ENCODE measurements at regions not wholly inside any gene's neighbourhood (a gene's known extent, or its start where the extent isn't known, plus 50 kb on each side); places are given as distances from the start of the nearest gene placed in this dataset.

DNA sequence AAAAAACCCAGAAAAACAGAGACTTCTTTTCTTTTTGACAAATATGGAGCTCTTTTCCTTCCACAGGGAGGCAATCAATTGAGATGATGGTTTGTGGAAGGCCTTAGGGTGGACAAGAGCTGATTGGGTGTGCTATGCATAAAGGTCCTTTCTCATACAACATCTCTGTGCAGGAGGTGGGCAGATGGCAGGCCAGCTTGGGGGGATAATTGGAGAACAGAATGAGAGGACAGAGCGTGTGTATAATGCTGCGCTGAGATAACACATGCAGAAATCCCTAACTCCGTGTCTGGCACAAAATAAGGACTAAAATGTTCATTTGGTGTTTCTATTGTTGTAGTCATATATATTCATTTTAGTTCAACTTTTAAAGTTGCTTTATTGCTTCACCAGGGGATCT, 159.0 kb upstream of the MEF2C start:
- no peak overlapping the region for H3K27ac ChIP-seq (ENCODE audit: low read depth in 1 of 2, low read length in 2 of 2)
- intact Hi-C loops (cut with DNase I), result no loop called here
- H3K4me1 ChIP-seq (ENCODE audit: control insufficient read depth in 1 of 2, insufficient read depth in 2 of 2, low read length in 2 of 2), result peaks cover 0 to 4% of the 10 kb centered on the region in 2 donors
- H3K27me3 ChIP-seq (ENCODE audit: control insufficient read depth in 1 of 2, insufficient read depth in 2 of 2, low read length in 1 of 2), result no peaks in the 10 kb centered on the region
- DNase-seq, result no peak
- H3K36me3 ChIP-seq (ENCODE audit: control insufficient read depth in 1 of 2, insufficient read depth in 2 of 2, low read length in 1 of 2), result no peaks in the 10 kb centered on the region
- H3K4me3 ChIP-seq (ENCODE audit: low read length in 2 of 2), result no peak overlapping the region
- H3K9me3 ChIP-seq (ENCODE audit: control insufficient read depth, low read length), result no peaks in the 10 kb centered on the region
- 94 to 95% methylated on average over 3 of the region's 3 CpGs for WGBS, 2 donors
- ATAC-seq (ENCODE audit: low FRiP score), result no peak

GRCh38 chr5:89041249-89041779, 158.3 kb upstream of the MEF2C start:
- DNase-seq (no peak), ATAC-seq (ENCODE audit: low FRiP score) (no peak)
- 90 to 91% methylated on average over 3 of the region's 3 CpGs for WGBS, 2 donors
- Histone ChIP-seq H3K27ac (ENCODE audit: low read depth in 1 of 2, low read length in 2 of 2) (no peak overlapping the region), H3K36me3 (ENCODE audit: control insufficient read depth in 1 of 2, insufficient read depth in 2 of 2, low read length in 1 of 2) (no peaks in the 10 kb centered on the region), H3K4me1 (ENCODE audit: control insufficient read depth in 1 of 2, insufficient read depth in 2 of 2, low read length in 2 of 2) (peaks cover 0 to 4% of the 10 kb centered on the region in 2 donors), H3K9me3 (ENCODE audit: control insufficient read depth, low read length) (no peaks in the 10 kb centered on the region), H3K27me3 (ENCODE audit: control insufficient read depth in 1 of 2, insufficient read depth in 2 of 2, low read length in 1 of 2) (no peaks in the 10 kb centered on the region), H3K4me3 (ENCODE audit: low read length in 2 of 2) (no peak overlapping the region)
- intact Hi-C loops (cut with DNase I), result no loop called here

DNA sequence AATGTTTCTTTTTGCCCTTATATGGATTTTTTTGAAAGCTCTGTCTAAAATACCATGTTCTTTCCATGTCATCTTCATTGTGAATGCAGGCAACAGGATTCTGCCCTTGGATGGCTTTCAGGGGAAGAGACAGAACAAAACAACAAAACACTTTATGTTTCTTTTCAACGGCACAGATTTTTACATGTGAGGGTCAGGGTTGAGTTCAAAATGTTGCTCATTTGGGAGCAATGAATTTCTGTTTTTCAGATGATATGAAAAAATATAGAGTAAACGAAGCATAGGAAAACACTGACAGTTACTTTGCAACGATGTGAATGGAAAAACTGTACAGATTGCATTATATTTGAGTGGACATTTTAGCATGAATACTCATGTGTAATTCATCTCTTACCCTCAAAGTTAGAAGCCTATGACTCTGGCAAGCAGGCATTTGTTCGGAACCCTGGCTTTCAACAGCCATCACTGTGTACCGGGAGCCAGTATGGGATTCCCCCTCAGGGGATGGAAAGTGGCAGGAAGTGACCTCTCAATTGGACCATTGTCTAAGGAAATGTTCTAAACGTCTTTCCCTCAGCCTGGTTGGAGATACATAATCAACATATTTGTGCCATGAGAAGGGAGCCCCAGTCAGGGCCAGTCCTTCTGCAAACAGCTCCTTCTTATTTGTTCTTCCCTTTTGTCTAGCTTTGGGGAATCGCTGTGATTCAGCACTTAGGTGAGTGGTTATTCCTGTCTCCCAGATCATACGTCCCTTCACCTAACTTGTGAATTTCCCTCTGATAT, 153.9 kb upstream of the MEF2C start:
- no peak for DNase-seq
- WGBS, 2 donors, result 66 to 68% methylated on average over 8 of the region's 8 CpGs
- Histone ChIP-seq H3K4me1 (ENCODE audit: control insufficient read depth in 1 of 2, insufficient read depth in 2 of 2, low read length in 2 of 2) (peaks cover 0 to 4% of the 10 kb centered on the region in 2 donors), H3K27ac (ENCODE audit: low read depth in 1 of 2, low read length in 2 of 2) (no peak overlapping the region), H3K4me3 (ENCODE audit: low read length in 2 of 2) (no peak overlapping the region), H3K27me3 (ENCODE audit: control insufficient read depth in 1 of 2, insufficient read depth in 2 of 2, low read length in 1 of 2) (no peaks in the 10 kb centered on the region), H3K9me3 (ENCODE audit: control insufficient read depth, low read length) (no peaks in the 10 kb centered on the region), H3K36me3 (ENCODE audit: control insufficient read depth in 1 of 2, insufficient read depth in 2 of 2, low read length in 1 of 2) (no peaks in the 10 kb centered on the region)
- ATAC-seq (ENCODE audit: low FRiP score), result no peak
- intact Hi-C loops (cut with DNase I), result no loop called here

DNA sequence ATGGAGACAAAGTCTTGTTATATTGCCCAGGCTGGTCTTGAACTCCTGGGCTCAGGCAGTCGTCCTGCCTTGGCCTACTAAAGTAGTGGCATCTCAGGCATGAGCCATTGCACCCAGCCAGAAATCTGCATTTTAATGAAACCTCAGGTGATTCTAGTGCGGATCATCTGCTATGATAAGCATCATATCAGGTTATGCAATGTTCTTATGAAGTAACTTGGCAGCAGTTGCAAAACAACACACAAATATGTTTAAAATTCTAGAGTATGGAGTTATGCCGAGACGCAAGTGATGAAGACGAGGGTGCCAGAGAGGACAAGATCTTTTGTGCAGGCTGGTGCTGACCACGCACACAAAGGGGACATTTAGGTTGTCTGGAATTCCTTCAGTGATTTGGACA, 153.2 kb upstream of the MEF2C start:
- H3K4me3 ChIP-seq (ENCODE audit: low read length in 2 of 2), result no peak overlapping the region
- no peaks in the 10 kb centered on the region for H3K27me3 ChIP-seq (ENCODE audit: control insufficient read depth in 1 of 2, insufficient read depth in 2 of 2, low read length in 1 of 2)
- WGBS, 2 donors, result 85 to 89% methylated on average over 6 of the region's 6 CpGs
- intact Hi-C loops (cut with DNase I), result no loop called here
- H3K9me3 ChIP-seq (ENCODE audit: control insufficient read depth, low read length), result no peaks in the 10 kb centered on the region
- H3K27ac ChIP-seq (ENCODE audit: low read depth in 1 of 2, low read length in 2 of 2), result no peak overlapping the region
- no peak for ATAC-seq (ENCODE audit: low FRiP score)
- H3K36me3 ChIP-seq (ENCODE audit: control insufficient read depth in 1 of 2, insufficient read depth in 2 of 2, low read length in 1 of 2), result no peaks in the 10 kb centered on the region
- H3K4me1 ChIP-seq (ENCODE audit: control insufficient read depth in 1 of 2, insufficient read depth in 2 of 2, low read length in 2 of 2), result peaks cover 0 to 3% of the 10 kb centered on the region in 2 donors
- no peak for DNase-seq

- WGBS, 2 donors, result 56 to 57% methylated on average over 2 of the region's 2 CpGs
- H3K9me3 ChIP-seq (ENCODE audit: control insufficient read depth, low read length), result no peaks in the 10 kb centered on the region
- intact Hi-C loops (cut with DNase I), result no loop called here
- ATAC-seq (ENCODE audit: low FRiP score), result no peak
- no peaks in the 10 kb centered on the region for H3K27me3 ChIP-seq (ENCODE audit: control insufficient read depth in 1 of 2, insufficient read depth in 2 of 2, low read length in 1 of 2)
- H3K4me1 ChIP-seq (ENCODE audit: control insufficient read depth in 1 of 2, insufficient read depth in 2 of 2, low read length in 2 of 2), result no peaks in the 10 kb centered on the region
- H3K27ac ChIP-seq (ENCODE audit: low read depth in 1 of 2, low read length in 2 of 2), result no peak overlapping the region
- DNase-seq, result no peak
- H3K4me3 ChIP-seq (ENCODE audit: low read length in 2 of 2), result no peak overlapping the region
- H3K36me3 ChIP-seq (ENCODE audit: control insufficient read depth in 1 of 2, insufficient read depth in 2 of 2, low read length in 1 of 2), result no peaks in the 10 kb centered on the region
Observed at GRCh38 chr5:89034588-89034987, 151.6 kb upstream of the MEF2C start.

DNA sequence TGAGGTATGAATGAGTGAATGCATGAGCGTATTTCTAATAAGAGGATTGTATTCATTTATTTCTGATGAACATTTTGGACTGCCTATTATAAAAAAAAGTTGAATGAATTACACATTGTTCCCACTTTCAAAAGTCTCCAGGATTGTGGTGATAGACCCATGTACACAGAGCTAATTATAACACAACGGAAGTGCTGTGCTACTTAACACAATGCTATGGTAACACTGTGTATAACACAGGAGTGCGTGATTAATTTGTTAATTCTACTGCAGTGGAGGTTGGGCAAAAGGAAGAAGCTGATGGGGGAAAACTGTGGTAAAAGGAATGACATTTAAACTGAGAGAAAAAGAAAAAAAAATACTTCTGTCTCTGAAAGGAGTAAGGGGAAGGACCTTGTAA, 147.8 kb upstream of the MEF2C start:
- DNase-seq (no peak), ATAC-seq (ENCODE audit: low FRiP score) (no peak)
- Histone ChIP-seq H3K9me3 (ENCODE audit: control insufficient read depth, low read length) (no peaks in the 10 kb centered on the region), H3K36me3 (ENCODE audit: control insufficient read depth in 1 of 2, insufficient read depth in 2 of 2, low read length in 1 of 2) (no peaks in the 10 kb centered on the region), H3K27me3 (ENCODE audit: control insufficient read depth in 1 of 2, insufficient read depth in 2 of 2, low read length in 1 of 2) (no peaks in the 10 kb centered on the region), H3K27ac (ENCODE audit: low read depth in 1 of 2, low read length in 2 of 2) (no peak overlapping the region), H3K4me3 (ENCODE audit: low read length in 2 of 2) (no peak overlapping the region), H3K4me1 (ENCODE audit: control insufficient read depth in 1 of 2, insufficient read depth in 2 of 2, low read length in 2 of 2) (no peaks in the 10 kb centered on the region)
- 90 to 91% methylated on average over 3 of the region's 3 CpGs for WGBS, 2 donors
- intact Hi-C loops (cut with DNase I), result no loop called here

- H3K4me1 ChIP-seq (ENCODE audit: control insufficient read depth in 1 of 2, insufficient read depth in 2 of 2, low read length in 2 of 2), result peaks cover 0 to under 1% of the 10 kb centered on the region in 2 donors
- WGBS, 2 donors, result 96% methylated on average over 2 of the region's 2 CpGs
- H3K9me3 ChIP-seq (ENCODE audit: control insufficient read depth, low read length), result no peaks in the 10 kb centered on the region
- no peak overlapping the region for H3K27ac ChIP-seq (ENCODE audit: low read depth in 1 of 2, low read length in 2 of 2)
- ATAC-seq (ENCODE audit: low FRiP score), result no peak
- no peak for DNase-seq
- no peaks in the 10 kb centered on the region for H3K36me3 ChIP-seq (ENCODE audit: control insufficient read depth in 1 of 2, insufficient read depth in 2 of 2, low read length in 1 of 2)
- H3K4me3 ChIP-seq (ENCODE audit: low read length in 2 of 2), result no peak overlapping the region
- intact Hi-C loops (cut with DNase I), result no loop called here
- no peaks in the 10 kb centered on the region for H3K27me3 ChIP-seq (ENCODE audit: control insufficient read depth in 1 of 2, insufficient read depth in 2 of 2, low read length in 1 of 2)
Observed at GRCh38 chr5:89028595-89029285, 145.8 kb upstream of the MEF2C start.

- ATAC-seq (ENCODE audit: low FRiP score), result no peak
- intact Hi-C loops (cut with DNase I), result no loop called here
- 96% methylated on average over 3 of the region's 3 CpGs for WGBS, 2 donors
Observed at GRCh38 chr5:89024045-89024444, 141.1 kb upstream of the MEF2C start.

More at GRCh38 chr5:89024045-89024444, 141.1 kb upstream of the MEF2C start:
- Histone ChIP-seq H3K36me3 (ENCODE audit: control insufficient read depth in 1 of 2, insufficient read depth in 2 of 2, low read length in 1 of 2) (no peaks in the 10 kb centered on the region), H3K27ac (ENCODE audit: low read depth in 1 of 2, low read length in 2 of 2) (no peak overlapping the region), H3K9me3 (ENCODE audit: control insufficient read depth, low read length) (no peaks in the 10 kb centered on the region), H3K27me3 (ENCODE audit: control insufficient read depth in 1 of 2, insufficient read depth in 2 of 2, low read length in 1 of 2) (no peaks in the 10 kb centered on the region), H3K4me3 (ENCODE audit: low read length in 2 of 2) (no peak overlapping the region), H3K4me1 (ENCODE audit: control insufficient read depth in 1 of 2, insufficient read depth in 2 of 2, low read length in 2 of 2) (peaks cover 0 to 1% of the 10 kb centered on the region in 2 donors)
- no peak for DNase-seq
